Fibroblast of skin of left biceps (primary cell): ENCODE measurements at regions not wholly inside any gene's neighbourhood (a gene's known extent, or its start where the extent isn't known, plus 50 kb on each side); places are given as distances from the start of the nearest gene placed in this dataset.

Experiments
- DNase-seq, 2 experiments: peaks; one replicate each; pipeline ENCODE4 v3.0.0-alpha.2; 2013; ENCODE audit warnings: low read depth in 2 of 2

GRCh38 chr11:95387325-95387724 is 156.3 kb upstream of the SESN3 start:
- no peak for DNase-seq

GRCh38 chr11:95385577-95385976 is 154.6 kb upstream of the SESN3 start:
- no peak for DNase-seq

DNA sequence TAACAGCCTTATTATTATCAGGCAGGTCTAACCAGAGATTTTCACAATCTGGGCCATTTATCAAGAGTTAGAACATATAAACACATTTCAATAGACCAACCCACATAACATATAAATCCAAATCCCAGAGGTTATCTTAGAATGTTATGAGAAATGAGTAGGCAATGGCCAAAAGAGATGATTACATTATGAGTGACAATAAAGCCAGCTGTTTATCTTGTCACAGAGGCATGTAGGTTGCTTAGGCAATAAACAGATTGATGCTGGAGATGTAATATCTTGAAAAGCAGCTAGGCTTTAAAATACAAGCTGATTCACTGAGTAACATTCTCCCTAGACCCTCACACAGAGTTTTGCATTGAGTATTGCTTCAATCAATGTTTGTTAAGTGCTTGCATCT is 148.5 kb upstream of the SESN3 start:
- DNase-seq: no peak

DNA sequence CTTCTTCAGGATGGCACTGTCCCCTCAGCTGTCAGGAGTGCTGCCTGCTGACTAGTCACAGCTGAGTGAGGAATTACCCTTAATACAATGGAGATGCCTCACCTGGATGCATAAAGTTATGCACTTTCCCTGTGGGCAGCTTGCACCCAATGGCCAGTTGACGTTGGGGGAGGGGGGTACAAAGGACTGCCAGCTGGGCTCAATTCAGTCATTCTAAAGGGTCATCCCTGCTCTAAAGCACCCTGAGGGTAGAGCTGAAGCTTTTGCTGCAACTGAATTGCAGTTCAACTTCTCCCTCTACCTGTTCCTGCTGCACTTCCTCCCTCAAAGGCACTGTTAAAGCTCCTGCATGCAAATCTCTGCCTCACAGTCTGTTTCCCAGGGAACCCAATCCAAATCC is 147.8 kb upstream of the SESN3 start:
- DNase-seq: no peak

DNA sequence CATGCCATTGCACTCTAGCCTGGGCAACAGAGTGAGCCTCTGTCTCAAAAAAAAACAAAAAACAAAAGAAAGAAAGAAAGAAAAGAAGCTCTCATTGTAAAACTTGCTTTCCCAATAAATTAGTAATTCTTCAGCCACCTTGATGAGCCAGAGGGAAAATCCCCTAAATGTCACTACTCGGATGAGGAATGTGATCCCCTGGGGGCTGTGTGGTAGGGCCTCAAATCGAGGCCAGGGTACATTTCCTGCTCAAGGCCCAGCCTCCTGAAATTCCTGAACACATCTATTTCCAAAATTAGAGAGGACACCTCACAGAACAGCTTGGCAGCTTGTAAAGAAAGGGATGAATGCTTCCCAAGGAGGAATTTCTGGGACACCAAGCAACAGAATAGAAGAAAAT is 147.1 kb upstream of the SESN3 start:
- DNase-seq: peak in 1 of 2 experiments; percentile 9

- DNase-seq: peak; percentile 91 to 92
Observed at GRCh38 chr11:95375886-95376285, 144.9 kb upstream of the SESN3 start.

DNA sequence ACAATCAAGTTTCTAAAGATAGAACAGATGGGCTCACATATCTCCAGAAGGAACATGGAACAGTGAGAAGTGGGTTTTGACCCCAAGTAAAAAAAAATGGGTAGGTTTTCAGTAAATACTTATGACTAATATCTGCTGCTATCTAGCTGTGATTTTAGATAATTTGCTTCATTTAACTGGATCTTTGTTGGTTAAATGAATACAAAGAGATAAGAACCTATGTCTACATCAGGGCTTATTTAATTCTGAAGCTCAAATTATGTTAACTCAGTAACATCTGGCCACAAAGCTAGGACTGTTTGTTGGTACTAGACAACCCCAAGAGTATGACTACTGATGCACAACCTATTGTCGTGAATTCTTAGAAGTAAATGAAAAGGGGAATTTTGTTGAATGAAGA is 144.4 kb upstream of the SESN3 start:
- DNase-seq: no peak

- DNase-seq: no peak
Observed at GRCh38 chr11:95374105-95374504, 143.1 kb upstream of the SESN3 start.

DNA sequence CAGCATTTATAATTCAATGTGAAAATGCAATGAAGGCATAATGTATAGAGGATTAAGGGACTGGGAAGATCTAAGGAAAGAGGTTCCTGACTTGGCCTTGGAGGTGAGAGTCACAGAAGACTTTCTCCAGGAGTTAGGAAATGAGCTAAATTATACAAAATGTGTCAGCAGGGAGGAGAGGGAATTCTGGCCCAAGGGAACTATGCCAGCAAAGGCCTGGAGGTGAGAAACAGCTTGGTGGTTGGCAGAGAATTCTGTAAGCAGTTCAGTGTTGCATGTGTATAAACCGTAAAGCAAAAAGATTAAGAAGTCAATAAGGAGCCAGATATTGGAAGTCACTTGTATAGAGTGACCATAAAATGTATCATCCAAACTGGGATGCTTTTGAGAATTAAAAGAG is 142.2 kb upstream of the SESN3 start:
- no peak for DNase-seq

GRCh38 chr11:95372097-95372656 is 141.2 kb upstream of the SESN3 start:
- DNase-seq: no peak

DNA sequence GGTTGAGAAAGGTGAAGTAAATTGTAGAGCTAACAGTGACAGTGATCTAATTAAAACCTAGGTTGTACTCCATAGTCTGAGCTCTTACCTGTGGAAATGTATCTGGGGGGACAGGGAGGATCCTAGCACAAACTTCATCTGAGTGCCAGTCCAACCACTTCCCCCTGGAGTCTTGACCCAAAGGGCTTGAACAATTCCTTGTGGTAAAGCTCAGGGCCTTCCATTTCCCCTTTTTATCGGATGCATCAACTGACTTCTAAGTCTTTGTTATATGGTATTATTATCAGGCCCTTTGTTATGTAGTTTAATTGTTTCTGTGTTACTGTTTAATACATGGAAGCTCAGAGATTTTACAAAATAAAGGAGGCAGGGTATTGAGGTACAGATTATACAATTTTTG is 140.2 kb upstream of the SESN3 start:
- no peak for DNase-seq

DNA sequence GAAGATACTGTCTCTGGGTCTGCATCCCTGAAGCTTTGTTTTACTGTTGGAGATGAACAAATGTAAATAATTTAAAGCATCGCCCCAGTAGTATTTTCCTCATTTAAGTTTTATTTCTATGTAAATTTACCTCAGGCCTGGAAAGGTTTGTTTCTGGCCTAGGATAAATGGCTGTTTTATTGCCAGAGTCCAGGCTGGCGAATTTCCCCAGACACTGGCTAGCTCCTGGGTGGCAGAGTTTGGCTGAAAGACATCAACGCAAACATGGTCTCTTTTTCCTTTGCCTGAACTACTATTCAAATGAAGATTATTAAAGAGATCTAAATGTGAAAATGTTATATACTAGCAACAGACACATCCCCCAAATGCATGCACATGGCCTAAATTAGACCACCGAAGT is 136.7 kb upstream of the SESN3 start:
- no peak for DNase-seq

DNA sequence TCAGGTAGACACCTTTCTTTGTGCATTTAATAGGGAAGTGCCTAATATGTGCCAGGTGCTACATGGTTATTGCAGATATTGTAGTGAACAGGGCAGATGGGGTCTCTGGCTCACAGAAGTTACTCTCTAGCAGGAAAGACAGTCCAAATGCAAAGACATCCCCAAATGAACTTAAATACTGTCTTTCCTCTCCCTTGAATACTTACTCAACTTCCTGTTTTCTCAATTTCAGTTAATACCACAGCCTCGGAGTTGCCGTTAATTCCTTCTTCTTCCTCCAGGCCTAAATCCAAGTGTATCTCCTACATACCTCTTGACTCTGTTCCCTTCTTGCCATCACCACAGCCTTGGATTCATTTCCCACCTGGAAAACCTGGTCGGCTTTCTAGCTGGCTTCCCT is 134.3 kb upstream of the SESN3 start:
- DNase-seq: no peak

GRCh38 chr11:95364324-95365295 is 133.6 kb upstream of the SESN3 start:
- no peak for DNase-seq

DNA sequence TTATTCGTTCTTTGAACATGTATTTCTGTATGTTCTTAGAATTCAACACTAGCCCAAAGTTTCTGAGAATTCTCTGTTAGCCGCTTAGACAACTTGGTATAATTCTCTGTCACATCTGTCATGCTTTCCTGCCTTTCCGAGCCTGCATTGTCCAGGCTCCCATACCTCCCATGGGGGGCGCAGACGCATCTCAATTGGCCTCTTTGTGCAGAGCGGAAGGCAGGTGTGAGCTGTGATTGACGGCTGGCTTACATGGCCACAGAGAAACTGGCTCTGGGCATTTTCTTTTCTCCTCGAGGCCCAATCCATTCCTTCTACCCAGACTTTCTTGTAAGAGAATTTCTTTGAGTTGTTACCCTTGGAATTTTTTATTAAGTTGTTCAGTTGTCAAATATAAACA is 132.7 kb upstream of the SESN3 start:
- no peak for DNase-seq

DNA sequence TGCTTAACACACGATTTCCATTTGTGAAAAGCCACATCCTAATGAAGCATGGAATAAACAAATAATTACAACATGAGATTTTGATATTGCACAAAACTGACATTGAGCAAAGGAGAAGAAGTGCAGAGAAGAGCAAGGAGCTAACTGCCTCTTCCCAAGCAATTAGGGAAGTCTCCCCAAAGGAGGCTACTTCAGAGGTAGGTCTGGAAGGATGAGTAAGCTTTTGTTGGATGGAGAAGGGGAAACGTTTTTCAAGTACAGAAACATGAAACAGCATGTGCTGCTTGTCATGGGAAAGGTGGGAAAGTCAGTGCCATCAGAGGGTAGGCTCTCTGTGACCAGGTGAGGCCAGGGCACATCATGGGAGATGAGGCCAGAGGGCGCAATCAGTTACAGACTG is 132.2 kb upstream of the SESN3 start:
- DNase-seq: no peak

- no peak for DNase-seq
Observed at GRCh38 chr11:95361180-95361579, 130.2 kb upstream of the SESN3 start.

- DNase-seq: no peak
Observed at GRCh38 chr11:95360377-95361075, 129.5 kb upstream of the SESN3 start.

DNA sequence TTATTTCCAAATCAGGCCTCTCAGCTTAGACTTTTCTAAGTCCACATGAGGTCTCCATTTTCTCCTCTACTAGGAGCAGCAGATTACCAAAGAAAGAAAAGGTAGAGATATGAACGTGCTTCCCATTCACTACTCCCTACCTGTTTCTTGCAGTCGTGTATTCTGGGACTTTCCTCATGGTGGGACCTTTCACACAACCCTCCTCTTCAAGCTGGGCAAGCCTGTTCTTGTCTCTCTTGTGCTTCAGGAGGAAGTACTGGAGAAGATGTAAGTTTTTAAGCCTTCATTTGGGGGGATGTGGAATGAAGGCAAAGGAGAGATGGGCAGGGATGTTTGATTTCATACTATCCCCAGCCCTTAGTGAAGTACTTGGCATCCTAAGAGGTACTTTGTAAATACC is 128.8 kb upstream of the SESN3 start:
- DNase-seq: no peak

DNA sequence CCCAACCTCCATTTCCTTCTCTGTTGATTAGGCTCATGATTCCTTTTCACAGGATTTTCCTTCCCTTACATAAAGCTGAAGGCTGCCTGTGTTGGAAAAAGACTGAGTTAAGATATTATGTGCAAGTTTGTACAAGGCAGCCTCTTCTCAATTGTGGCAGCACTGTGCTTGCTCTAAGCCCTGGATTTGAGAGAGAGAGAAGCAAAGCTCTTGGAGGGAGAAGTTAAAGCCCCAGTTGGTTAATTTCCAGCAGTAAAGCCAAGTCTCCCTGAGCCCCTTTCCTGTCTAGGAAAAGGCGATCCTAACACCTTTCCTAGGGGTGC is 128.3 kb upstream of the SESN3 start:
- DNase-seq: no peak

- no peak for DNase-seq
Observed at GRCh38 chr11:95358511-95359340, 127.7 kb upstream of the SESN3 start.

DNA sequence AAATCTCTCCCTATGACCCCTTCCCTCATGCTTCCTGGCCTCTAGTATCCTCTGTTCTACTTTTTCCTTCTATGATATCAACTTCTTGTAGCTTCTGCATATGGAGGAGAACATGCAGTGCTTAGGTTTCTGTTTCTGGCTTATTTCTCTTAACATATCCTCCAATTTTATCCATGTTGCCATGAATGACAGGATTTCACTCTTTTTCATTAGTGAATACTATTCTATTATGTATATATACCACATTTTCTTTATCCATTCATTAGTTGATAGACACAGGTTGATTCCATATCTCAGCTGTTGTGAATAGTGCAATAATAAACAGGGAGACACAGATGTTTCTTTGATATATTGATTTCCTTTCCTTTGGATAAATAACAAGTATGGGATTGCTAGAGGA is 123.3 kb upstream of the SESN3 start:
- DNase-seq: no peak
